ENCODE measurements at regions not wholly inside any gene's neighbourhood (a gene's known extent, or its start where the extent isn't known, plus 50 kb on each side); places are given as distances from the start of the nearest gene placed in this dataset.
A peak's percentile ranks its signal among the peaks of the same experiment; 100 is the strongest.

GRCh38 chr13:89856512-89856911 is 1491.0 kb upstream of the MIR17HG start:
- Histone ChIP-seq H3K27me3 (ENCODE audit: low read length) (no peaks in the 10 kb centered on the region), H4K20me1 (ENCODE audit: low read length) (no peaks in the 10 kb centered on the region), H3K9me2 (replicated peaks; ENCODE audit: low read length) (no peaks in the 10 kb centered on the region), H3K4me3 (ENCODE audit: low read length) (no peak overlapping the region), H3K9me3 (ENCODE audit: low read length) (no peaks in the 10 kb centered on the region), H3K36me3 (ENCODE audit: low read depth, low read length) (no peaks in the 10 kb centered on the region), H3K27ac (ENCODE audit: low read length) (no peak overlapping the region), H3K4me2 (ENCODE audit: low read length) (no peak overlapping the region), H3K9ac (ENCODE audit: low read length) (no peak overlapping the region), H3K79me2 (ENCODE audit: low read length) (no peaks in the 10 kb centered on the region), H3K4me1 (ENCODE audit: insufficient read depth, low read length) (no peaks in the 10 kb centered on the region), H3F3A (ENCODE audit: low read length, unreplicated experiment) (no peaks in the 10 kb centered on the region), H2AFZ (ENCODE audit: low read length) (no peak overlapping the region)
- no TSS peak for BruUV-seq (replicated peaks)
- ChIA-PET POLR2A (ENCODE audit: unreplicated experiment) (no interaction called here), CTCF (no interaction called here)
- intact Hi-C loops (cut with micrococcal nuclease), result no loop called here
- ATAC-seq (no peak), DNase-seq (no peak)
- TF ChIP-seq EZH2phosphoT487 (IDR thresholded peaks at IDR 0.05; ENCODE audit: borderline replicate concordance, low read length) (no peak), EZH2 (IDR thresholded peaks at IDR 0.05; ENCODE audit: low read length, unreplicated experiment) (no peak)
- TF ChIP-seq, protein P1, sequence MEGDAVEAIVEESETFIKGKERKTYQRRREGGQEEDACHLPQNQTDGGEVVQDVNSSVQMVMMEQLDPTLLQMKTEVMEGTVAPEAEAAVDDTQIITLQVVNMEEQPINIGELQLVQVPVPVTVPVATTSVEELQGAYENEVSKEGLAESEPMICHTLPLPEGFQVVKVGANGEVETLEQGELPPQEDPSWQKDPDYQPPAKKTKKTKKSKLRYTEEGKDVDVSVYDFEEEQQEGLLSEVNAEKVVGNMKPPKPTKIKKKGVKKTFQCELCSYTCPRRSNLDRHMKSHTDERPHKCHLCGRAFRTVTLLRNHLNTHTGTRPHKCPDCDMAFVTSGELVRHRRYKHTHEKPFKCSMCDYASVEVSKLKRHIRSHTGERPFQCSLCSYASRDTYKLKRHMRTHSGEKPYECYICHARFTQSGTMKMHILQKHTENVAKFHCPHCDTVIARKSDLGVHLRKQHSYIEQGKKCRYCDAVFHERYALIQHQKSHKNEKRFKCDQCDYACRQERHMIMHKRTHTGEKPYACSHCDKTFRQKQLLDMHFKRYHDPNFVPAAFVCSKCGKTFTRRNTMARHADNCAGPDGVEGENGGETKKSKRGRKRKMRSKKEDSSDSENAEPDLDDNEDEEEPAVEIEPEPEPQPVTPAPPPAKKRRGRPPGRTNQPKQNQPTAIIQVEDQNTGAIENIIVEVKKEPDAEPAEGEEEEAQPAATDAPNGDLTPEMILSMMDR (conservative IDR thresholded peaks at IDR 0.05; ENCODE audit: low read depth, low read length), result no peak

- POLR2A ChIA-PET (ENCODE audit: unreplicated experiment), result no interaction called here
- no peaks in the 10 kb centered on the region for H3F3A ChIP-seq (ENCODE audit: low read length, unreplicated experiment)
- H3K9me2 ChIP-seq (replicated peaks; ENCODE audit: low read length), result no peaks in the 10 kb centered on the region
- intact Hi-C loops (cut with micrococcal nuclease), result no loop called here
- H3K36me3 ChIP-seq (ENCODE audit: low read depth, low read length), result no peaks in the 10 kb centered on the region
- H3K4me1 ChIP-seq (ENCODE audit: insufficient read depth, low read length), result no peaks in the 10 kb centered on the region
- no peaks in the 10 kb centered on the region for H3K79me2 ChIP-seq (ENCODE audit: low read length)
- H3K9me3 ChIP-seq (ENCODE audit: low read length), result no peaks in the 10 kb centered on the region
- H3K4me3 ChIP-seq (ENCODE audit: low read length), result no peak overlapping the region
- no TSS peak for BruUV-seq (replicated peaks)
- no peak overlapping the region for H3K27ac ChIP-seq (ENCODE audit: low read length)
- H2AFZ ChIP-seq (ENCODE audit: low read length), result no peak overlapping the region
- DNase-seq, result no peak
- no peaks in the 10 kb centered on the region for H4K20me1 ChIP-seq (ENCODE audit: low read length)
- TF ChIP-seq EZH2 (IDR thresholded peaks at IDR 0.05; ENCODE audit: low read length, unreplicated experiment), result no peak
- TF ChIP-seq, protein P1 (conservative IDR thresholded peaks at IDR 0.05; ENCODE audit: low read depth, low read length), result no peak
- no peak for TF ChIP-seq EZH2phosphoT487 (IDR thresholded peaks at IDR 0.05; ENCODE audit: borderline replicate concordance, low read length)
- no peak overlapping the region for H3K9ac ChIP-seq (ENCODE audit: low read length)
- no peak overlapping the region for H3K4me2 ChIP-seq (ENCODE audit: low read length)
- H3K27me3 ChIP-seq (ENCODE audit: low read length), result no peaks in the 10 kb centered on the region
- no peak for ATAC-seq
- CTCF ChIA-PET, result no interaction called here
These were observed 1490.0 kb upstream of the MIR17HG start for GRCh38 chr13:89857502-89857901.

- no peak for TF ChIP-seq EZH2phosphoT487 (IDR thresholded peaks at IDR 0.05; ENCODE audit: borderline replicate concordance, low read length)
- no peaks in the 10 kb centered on the region for H3K36me3 ChIP-seq (ENCODE audit: low read depth, low read length)
- no peaks in the 10 kb centered on the region for H3F3A ChIP-seq (ENCODE audit: low read length, unreplicated experiment)
- H3K27me3 ChIP-seq (ENCODE audit: low read length), result no peaks in the 10 kb centered on the region
- DNase-seq, result no peak
- no peaks in the 10 kb centered on the region for H3K9me3 ChIP-seq (ENCODE audit: low read length)
- no peaks in the 10 kb centered on the region for H4K20me1 ChIP-seq (ENCODE audit: low read length)
- POLR2A ChIA-PET (ENCODE audit: unreplicated experiment), result no interaction called here
- H3K4me2 ChIP-seq (ENCODE audit: low read length), result 0 out of 2 replicates have a peak overlapping the region, but pooled peaks have one; percentile 19
- H3K27ac ChIP-seq (ENCODE audit: low read length), result no peak overlapping the region
- H2AFZ ChIP-seq (ENCODE audit: low read length), result no peak overlapping the region; the same call in 1 of the 2 replicates
- no peaks in the 10 kb centered on the region for H3K9me2 ChIP-seq (replicated peaks; ENCODE audit: low read length)
- CTCF ChIA-PET, result no interaction called here
- H3K79me2 ChIP-seq (ENCODE audit: low read length), result no peaks in the 10 kb centered on the region
- no peak overlapping the region for H3K9ac ChIP-seq (ENCODE audit: low read length)
- no peaks in the 10 kb centered on the region for H3K4me1 ChIP-seq (ENCODE audit: insufficient read depth, low read length)
- ATAC-seq, result no peak
- no TSS peak for BruUV-seq (replicated peaks)
- H3K4me3 ChIP-seq (ENCODE audit: low read length), result no peak overlapping the region
- intact Hi-C loops (cut with micrococcal nuclease), result no loop called here
These were observed 1485.3 kb upstream of the MIR17HG start for GRCh38 chr13:89862011-89862690.
